ENCODE measurements at regions not wholly inside any gene's neighbourhood (a gene's known extent, or its start where the extent isn't known, plus 50 kb on each side); places are given as distances from the start of the nearest gene placed in this dataset.
A peak's percentile ranks its signal among the peaks of the same experiment; 100 is the strongest.

GRCh38 chr10:90665905-90666662 is 191.8 kb downstream of the HTR7 start:
- Histone ChIP-seq H3K9ac (ENCODE audit: low read length) (no peak overlapping the region), H3K9me3 (ENCODE audit: insufficient read depth, low read depth, low read length) (no peaks in the 10 kb centered on the region), H3K79me2 (ENCODE audit: insufficient read depth, low read length) (no peaks in the 10 kb centered on the region), H3K27me3 (ENCODE audit: insufficient read depth, low read length) (no peaks in the 10 kb centered on the region), H3K4me2 (ENCODE audit: low read length) (no peak overlapping the region), H3K27ac (ENCODE audit: low read depth, low read length) (no peak overlapping the region), H3K4me1 (ENCODE audit: insufficient read depth, low read length) (no peaks in the 10 kb centered on the region), H2AFZ (ENCODE audit: low read depth, low read length) (no peak overlapping the region), H3K36me3 (ENCODE audit: insufficient read depth, low read length) (no peaks in the 10 kb centered on the region), H3K4me3 (ENCODE audit: insufficient read depth, low read depth, low read length) (no peak overlapping the region), H4K20me1 (ENCODE audit: insufficient read depth, low read length) (no peaks in the 10 kb centered on the region)
- no peak for TF ChIP-seq EZH2 (IDR thresholded peaks at IDR 0.05; ENCODE audit: insufficient read depth, low read length)
- no peak for TF ChIP-seq CTCF (IDR thresholded peaks at IDR 0.05; ENCODE audit: insufficient read depth, low read depth, low read length)
- H3K9me3 Mint-ChIP-seq (ENCODE audit: unreplicated experiment): no peaks in the 10 kb centered on the region
- H3K36me3 Mint-ChIP-seq (ENCODE audit: low read depth, unreplicated experiment): no peaks in the 10 kb centered on the region
- FAIRE-seq (no peak), DNase-seq (ENCODE audit: low read depth) (no peak)
- H3K4me1 Mint-ChIP-seq (ENCODE audit: low read depth, unreplicated experiment): no peaks in the 10 kb centered on the region
- H3K27me3 Mint-ChIP-seq (ENCODE audit: low read depth, unreplicated experiment): peaks cover 2% of the 10 kb centered on the region
- H3K4me3 Mint-ChIP-seq (ENCODE audit: unreplicated experiment): no peak overlapping the region
- no peak overlapping the region for H3K27ac Mint-ChIP-seq (ENCODE audit: unreplicated experiment)

- H3K4me1 ChIP-seq (ENCODE audit: insufficient read depth, low read length): peaks cover 3% of the 10 kb centered on the region
- H3K4me2 ChIP-seq (ENCODE audit: low read length): peak overlapping the region; percentile 46
- no peaks in the 10 kb centered on the region for H3K9me3 ChIP-seq (ENCODE audit: insufficient read depth, low read depth, low read length)
- H2AFZ ChIP-seq (ENCODE audit: low read depth, low read length): no peak overlapping the region
- Mint-ChIP-seq H3K27me3 (ENCODE audit: low read depth, unreplicated experiment) (peaks cover 2% of the 10 kb centered on the region), H3K9me3 (ENCODE audit: unreplicated experiment) (no peaks in the 10 kb centered on the region), H3K27ac (ENCODE audit: unreplicated experiment) (no peak overlapping the region), H3K4me3 (ENCODE audit: unreplicated experiment) (no peak overlapping the region), H3K4me1 (ENCODE audit: low read depth, unreplicated experiment) (no peaks in the 10 kb centered on the region), H3K36me3 (ENCODE audit: low read depth, unreplicated experiment) (no peaks in the 10 kb centered on the region)
- H4K20me1 ChIP-seq (ENCODE audit: insufficient read depth, low read length): no peaks in the 10 kb centered on the region
- no peak overlapping the region for H3K4me3 ChIP-seq (ENCODE audit: insufficient read depth, low read depth, low read length)
- H3K27me3 ChIP-seq (ENCODE audit: insufficient read depth, low read length): no peaks in the 10 kb centered on the region
- TF ChIP-seq EZH2 (IDR thresholded peaks at IDR 0.05; ENCODE audit: insufficient read depth, low read length) (no peak), CTCF (IDR thresholded peaks at IDR 0.05; ENCODE audit: insufficient read depth, low read depth, low read length) (no peak)
- H3K27ac ChIP-seq (ENCODE audit: low read depth, low read length): peak overlapping the region; percentile 36
- no peak overlapping the region for H3K9ac ChIP-seq (ENCODE audit: low read length)
- H3K79me2 ChIP-seq (ENCODE audit: insufficient read depth, low read length): no peaks in the 10 kb centered on the region
- DNase-seq (ENCODE audit: low read depth) (no peak), FAIRE-seq (no peak)
- H3K36me3 ChIP-seq (ENCODE audit: insufficient read depth, low read length): no peaks in the 10 kb centered on the region
These were observed 183.4 kb downstream of the HTR7 start for GRCh38 chr10:90674461-90674860.

- Histone ChIP-seq H3K27me3 (ENCODE audit: insufficient read depth, low read length) (no peaks in the 10 kb centered on the region), H2AFZ (ENCODE audit: low read depth, low read length) (no peak overlapping the region), H4K20me1 (ENCODE audit: insufficient read depth, low read length) (no peaks in the 10 kb centered on the region), H3K36me3 (ENCODE audit: insufficient read depth, low read length) (no peaks in the 10 kb centered on the region), H3K4me2 (ENCODE audit: low read length) (peak overlapping the region; percentile 46), H3K9me3 (ENCODE audit: insufficient read depth, low read depth, low read length) (no peaks in the 10 kb centered on the region), H3K9ac (ENCODE audit: low read length) (peak overlapping the region; percentile 6), H3K4me1 (ENCODE audit: insufficient read depth, low read length) (peaks cover 3% of the 10 kb centered on the region), H3K4me3 (ENCODE audit: insufficient read depth, low read depth, low read length) (no peak overlapping the region), H3K27ac (ENCODE audit: low read depth, low read length) (peak overlapping the region; percentile 54), H3K79me2 (ENCODE audit: insufficient read depth, low read length) (no peaks in the 10 kb centered on the region)
- no peaks in the 10 kb centered on the region for H3K9me3 Mint-ChIP-seq (ENCODE audit: unreplicated experiment)
- TF ChIP-seq EZH2 (IDR thresholded peaks at IDR 0.05; ENCODE audit: insufficient read depth, low read length): no peak
- TF ChIP-seq CTCF (IDR thresholded peaks at IDR 0.05; ENCODE audit: insufficient read depth, low read depth, low read length): no peak
- FAIRE-seq (peak; percentile 62), DNase-seq (ENCODE audit: low read depth) (peak; percentile 96)
- H3K4me1 Mint-ChIP-seq (ENCODE audit: low read depth, unreplicated experiment): no peaks in the 10 kb centered on the region
- no peak overlapping the region for H3K27ac Mint-ChIP-seq (ENCODE audit: unreplicated experiment)
- peaks cover 2% of the 10 kb centered on the region for H3K27me3 Mint-ChIP-seq (ENCODE audit: low read depth, unreplicated experiment)
- no peak overlapping the region for H3K4me3 Mint-ChIP-seq (ENCODE audit: unreplicated experiment)
- H3K36me3 Mint-ChIP-seq (ENCODE audit: low read depth, unreplicated experiment): no peaks in the 10 kb centered on the region
These were observed 182.9 kb downstream of the HTR7 start for GRCh38 chr10:90674928-90675327.
